Stomach (tissue), 8 donors: ENCODE measurements at regions not wholly inside any gene's neighbourhood (a gene's known extent, or its start where the extent isn't known, plus 50 kb on each side); places are given as distances from the start of the nearest gene placed in this dataset.

Experiments
- DNase-seq, 2 donors: peaks; one replicate each; pipeline versions ENCODE4 v3.0.0 to v3.0.0-alpha.2; 2013 to 2019
- H3K27ac ChIP-seq, 5 donors: fragments of 200-600 bp in 4 of 5; sonication (generic) in 4 of 5; one replicate each; pipeline ENCODE4 v1.5.1; 2013 to 2019; ENCODE audit warnings: mild to moderate bottlenecking in 1 of 5, moderate library complexity in 1 of 5
- H3K27me3 ChIP-seq, 3 donors: fragments of 200-600 bp; sonication (generic); one replicate each; pipeline ENCODE4 v1.5.1; 2017 to 2019; ENCODE audit warnings: mixed run types in 1 of 3
- H3K36me3 ChIP-seq, 4 donors: fragments of 200-600 bp; sonication (generic); 1 replicate in 3 of 4; 2 replicates in 1 of 4; pipeline ENCODE4 v1.5.1; 2016 to 2019
- H3K4me1 ChIP-seq, 4 donors: fragments of 200-600 bp; sonication (generic); one replicate each; pipeline ENCODE4 v1.5.1; 2016 to 2019
- H3K4me3 ChIP-seq, 4 donors: fragments of 200-600 bp; sonication (generic) in 3 of 4; one replicate each; pipeline ENCODE4 v1.5.1; 2016 to 2019; ENCODE audit warnings: mild to moderate bottlenecking in 1 of 4
- H3K9me3 ChIP-seq, 4 donors: fragments of 200-600 bp; sonication (generic); one replicate each; pipeline ENCODE4 v1.5.1; 2016 to 2019
- EP300 ChIP-seq: sonication (generic); formaldehyde crosslinking; IDR thresholded peaks from one replicate; pipeline ENCODE4 v1.6.1; 2017; ENCODE audit warnings: antibody characterized with exemption
- POLR2A ChIP-seq, 4 donors: fragments of 450-650 bp; IDR thresholded peaks; one replicate each; pipeline ENCODE4 v1.6.1; 2016; ENCODE audit warnings: antibody characterized with exemption in 4 of 4, control low read depth in 2 of 4, mild to moderate bottlenecking in 1 of 4, moderate library complexity in 1 of 4
- POLR2AphosphoS5 ChIP-seq, 3 donors: sonication (generic); formaldehyde crosslinking; IDR thresholded peaks; one replicate each; pipeline ENCODE4 v1.6.1; 2016; ENCODE audit warnings: antibody characterized with exemption in 3 of 3
- WGBS, 5 donors: extraction: QIAGEN DNeasy Blood & Tissue Kit in 3 of 5; methylation state at CpG; one replicate each; pipeline versions ENCODE4 v1.1.5 to v1.1.7; 2013 to 2018; 5-methylcytosine and 5-hydroxymethylcytosine counted together
- intact Hi-C: fragments of 100-400 bp; cut with DNase I; formaldehyde crosslinking; loops from one replicate; pipeline ENCODE4 v1.15.1; 2023; ENCODE audit warnings: low total_unique reads
- TF ChIP-seq, protein P1 (sequence below), 7 experiments: fragments of 450-650 bp in 4 of 7; fragments of 200-600 bp in 3 of 7; sonication (generic) in 3 of 7; IDR thresholded peaks; one replicate each; pipeline ENCODE4 v1.5.1; 2016 to 2019; ENCODE audit warnings: antibody characterized with exemption in 7 of 7, control low read depth in 2 of 7, mild to moderate bottlenecking in 1 of 7
- donor health status: healthy with polysubstance abuse.
- donor health status: Bipolar disorder and iron deficiency.
- donor health status: healthy.

GRCh38 chr2:103818176-103818575 lies 1035.7 kb upstream of the POU3F3 start:
- H3K4me3 ChIP-seq, result no peak overlapping the region

DNA sequence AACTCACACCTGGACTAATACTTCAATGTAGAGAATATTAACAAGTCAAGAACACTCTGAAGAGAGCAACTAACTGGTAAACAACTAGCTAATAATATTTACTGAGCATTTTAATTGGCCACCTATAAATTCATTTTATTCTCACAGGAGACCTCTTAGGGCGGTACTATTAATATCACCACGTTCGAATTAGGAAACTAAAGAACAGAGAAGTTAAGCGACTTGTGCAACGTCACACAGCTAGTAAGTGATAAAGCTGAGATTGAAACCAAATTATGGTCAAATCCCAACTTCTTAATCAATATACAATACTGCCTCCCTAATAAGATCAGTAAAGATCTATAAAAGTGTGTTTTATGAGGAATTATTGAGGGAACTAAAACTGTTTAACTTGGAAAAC lies 1034.3 kb upstream of the POU3F3 start:
- H3K27ac ChIP-seq, result no peak overlapping the region
- no peaks in the 10 kb centered on the region for H3K36me3 ChIP-seq
- peaks cover 0 to 5% (median 0%) of the 10 kb centered on the region in 4 donors for H3K9me3 ChIP-seq
- H3K4me1 ChIP-seq, result no peaks in the 10 kb centered on the region
- intact Hi-C loops, result no loop called here
- WGBS, 5 donors, result 85 to 89% (median 87%) methylated on average over 5 of the region's 5 CpGs
- no peak for TF ChIP-seq POLR2A (IDR thresholded peaks at IDR 0.05)
- TF ChIP-seq, protein P1, sequence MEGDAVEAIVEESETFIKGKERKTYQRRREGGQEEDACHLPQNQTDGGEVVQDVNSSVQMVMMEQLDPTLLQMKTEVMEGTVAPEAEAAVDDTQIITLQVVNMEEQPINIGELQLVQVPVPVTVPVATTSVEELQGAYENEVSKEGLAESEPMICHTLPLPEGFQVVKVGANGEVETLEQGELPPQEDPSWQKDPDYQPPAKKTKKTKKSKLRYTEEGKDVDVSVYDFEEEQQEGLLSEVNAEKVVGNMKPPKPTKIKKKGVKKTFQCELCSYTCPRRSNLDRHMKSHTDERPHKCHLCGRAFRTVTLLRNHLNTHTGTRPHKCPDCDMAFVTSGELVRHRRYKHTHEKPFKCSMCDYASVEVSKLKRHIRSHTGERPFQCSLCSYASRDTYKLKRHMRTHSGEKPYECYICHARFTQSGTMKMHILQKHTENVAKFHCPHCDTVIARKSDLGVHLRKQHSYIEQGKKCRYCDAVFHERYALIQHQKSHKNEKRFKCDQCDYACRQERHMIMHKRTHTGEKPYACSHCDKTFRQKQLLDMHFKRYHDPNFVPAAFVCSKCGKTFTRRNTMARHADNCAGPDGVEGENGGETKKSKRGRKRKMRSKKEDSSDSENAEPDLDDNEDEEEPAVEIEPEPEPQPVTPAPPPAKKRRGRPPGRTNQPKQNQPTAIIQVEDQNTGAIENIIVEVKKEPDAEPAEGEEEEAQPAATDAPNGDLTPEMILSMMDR (IDR thresholded peaks at IDR 0.05), result no peak
- TF ChIP-seq EP300, result no peak
- TF ChIP-seq POLR2AphosphoS5 (IDR thresholded peaks at IDR 0.05), result no peak
- H3K4me3 ChIP-seq, result no peak overlapping the region
- DNase-seq, result no peak
- no peaks in the 10 kb centered on the region for H3K27me3 ChIP-seq

More at GRCh38 chr2:103818176-103818575, 1035.7 kb upstream of the POU3F3 start:
- H3K4me1 ChIP-seq, result no peaks in the 10 kb centered on the region
- H3K27me3 ChIP-seq, result no peaks in the 10 kb centered on the region
- H3K36me3 ChIP-seq, result no peaks in the 10 kb centered on the region
- intact Hi-C loops, result no loop called here
- H3K27ac ChIP-seq, result no peak overlapping the region
- peaks cover 0 to 5% (median 0%) of the 10 kb centered on the region in 4 donors for H3K9me3 ChIP-seq
- no peak for TF ChIP-seq EP300
- TF ChIP-seq, protein P1 (IDR thresholded peaks at IDR 0.05), result no peak
- TF ChIP-seq POLR2AphosphoS5 (IDR thresholded peaks at IDR 0.05), result no peak
- TF ChIP-seq POLR2A (IDR thresholded peaks at IDR 0.05), result no peak
- DNase-seq, result no peak
- 24 to 34% (median 25%) methylated on average over 2 of the region's 2 CpGs for WGBS, 5 donors

DNA sequence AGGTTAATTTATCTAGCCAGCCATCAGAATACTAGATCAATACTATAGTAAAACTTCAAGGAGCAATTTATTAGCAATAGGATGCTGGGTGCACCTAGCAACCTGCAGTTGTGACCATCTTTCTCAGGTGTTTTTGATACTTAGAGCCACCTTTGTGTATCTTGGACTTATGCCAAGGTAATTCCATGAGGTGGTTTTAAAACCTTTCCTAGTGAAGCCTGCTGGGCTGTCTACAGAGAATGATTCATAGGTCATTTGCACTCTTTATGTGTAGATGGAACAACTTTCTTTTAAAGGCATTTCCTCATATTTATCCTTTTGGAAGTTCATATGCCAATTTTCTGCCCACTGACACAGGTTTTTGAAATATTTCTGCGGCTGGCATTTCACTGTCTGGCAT lies 1030.1 kb upstream of the POU3F3 start:
- peaks cover 0 to 13% (median 3%) of the 10 kb centered on the region in 4 donors for H3K9me3 ChIP-seq
- H3K4me3 ChIP-seq, result no peak overlapping the region
- H3K27me3 ChIP-seq, result no peaks in the 10 kb centered on the region
- TF ChIP-seq, protein P1 (IDR thresholded peaks at IDR 0.05), result no peak
- TF ChIP-seq POLR2A (IDR thresholded peaks at IDR 0.05) (no peak), EP300 (no peak), POLR2AphosphoS5 (IDR thresholded peaks at IDR 0.05) (no peak)
- peak in 1 of 2 donors; percentile 55 for DNase-seq
- 56 to 90% (median 71%) methylated on average over 1 of the region's 1 CpG for WGBS, 5 donors
- no peaks in the 10 kb centered on the region for H3K4me1 ChIP-seq
- no peaks in the 10 kb centered on the region for H3K36me3 ChIP-seq
- intact Hi-C loops, result no loop called here
- no peak overlapping the region for H3K27ac ChIP-seq

- Histone ChIP-seq H3K4me1 (no peaks in the 10 kb centered on the region), H3K36me3 (no peaks in the 10 kb centered on the region), H3K27ac (no peak overlapping the region), H3K27me3 (no peaks in the 10 kb centered on the region), H3K9me3 (peaks cover 0 to 6% (median 2%) of the 10 kb centered on the region in 4 donors), H3K4me3 (no peak overlapping the region)
- intact Hi-C loops, result no loop called here
- no peak for DNase-seq
- 65 to 81% (median 74%) methylated on average over 2 of the region's 2 CpGs for WGBS, 5 donors
- TF ChIP-seq, protein P1 (IDR thresholded peaks at IDR 0.05), result no peak
- TF ChIP-seq POLR2AphosphoS5 (IDR thresholded peaks at IDR 0.05) (no peak), POLR2A (IDR thresholded peaks at IDR 0.05) (no peak), EP300 (no peak)
Measured at GRCh38 chr2:103847276-103847675, 1006.6 kb upstream of the POU3F3 start.
